ENCODE measurements at regions not wholly inside any gene's neighbourhood (a gene's known extent, or its start where the extent isn't known, plus 50 kb on each side); places are given as distances from the start of the nearest gene placed in this dataset.
"Not testable (repeated sequence)": the region's sequence is repeated elsewhere in the genome, so short reads cannot be mapped to it uniquely, and the experiment has no call there.

GRCh38 chr13:63279136-63279535, 1863.5 kb upstream of the PCDH20 start:
- H3K4me3 ChIP-seq (ENCODE audit: low read depth, low read length), result no peak overlapping the region
- no peak for DNase-seq (ENCODE audit: low read depth)
- no peak for TF ChIP-seq CTCF (IDR thresholded peaks at IDR 0.05; ENCODE audit: insufficient read depth, low read depth, low read length, missing control alignments)

DNA sequence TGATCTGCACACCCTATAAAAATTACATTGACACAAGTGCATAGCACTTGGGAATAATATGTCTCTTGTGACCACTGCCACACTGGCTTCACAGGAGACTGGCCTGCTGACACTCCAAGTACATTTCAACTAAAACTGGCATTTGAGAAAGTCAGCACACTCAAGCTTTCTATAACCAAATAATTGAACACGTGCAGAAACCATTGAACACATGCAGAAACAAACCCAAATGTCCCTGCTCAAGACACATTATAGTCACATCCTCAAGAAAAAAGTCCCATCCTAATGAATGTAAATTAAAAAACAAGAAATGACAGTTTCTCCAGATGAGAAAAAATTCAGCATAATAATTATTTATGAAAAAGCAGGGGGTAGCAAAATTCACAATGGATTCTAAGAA, 1859.1 kb upstream of the PCDH20 start:
- no peak overlapping the region for H3K4me3 ChIP-seq (ENCODE audit: low read depth, low read length)
- no peak for TF ChIP-seq CTCF (IDR thresholded peaks at IDR 0.05; ENCODE audit: insufficient read depth, low read depth, low read length, missing control alignments)
- no peak for DNase-seq (ENCODE audit: low read depth)

GRCh38 chr13:63249411-63250187, 1834.0 kb upstream of the PCDH20 start:
- TF ChIP-seq CTCF (IDR thresholded peaks at IDR 0.05; ENCODE audit: insufficient read depth, low read depth, low read length, missing control alignments), result no peak
- no peak overlapping the region for H3K4me3 ChIP-seq (ENCODE audit: low read depth, low read length)
- DNase-seq (ENCODE audit: low read depth), result no peak

GRCh38 chr13:63236667-63237396, 1821.2 kb upstream of the PCDH20 start:
- H3K4me3 ChIP-seq (ENCODE audit: low read depth, low read length); DNase-seq (ENCODE audit: low read depth): not testable (repeated sequence)

GRCh38 chr13:63218596-63218995, 1802.9 kb upstream of the PCDH20 start:
- H3K4me3 ChIP-seq (ENCODE audit: low read depth, low read length); DNase-seq (ENCODE audit: low read depth): not testable (repeated sequence)

DNA sequence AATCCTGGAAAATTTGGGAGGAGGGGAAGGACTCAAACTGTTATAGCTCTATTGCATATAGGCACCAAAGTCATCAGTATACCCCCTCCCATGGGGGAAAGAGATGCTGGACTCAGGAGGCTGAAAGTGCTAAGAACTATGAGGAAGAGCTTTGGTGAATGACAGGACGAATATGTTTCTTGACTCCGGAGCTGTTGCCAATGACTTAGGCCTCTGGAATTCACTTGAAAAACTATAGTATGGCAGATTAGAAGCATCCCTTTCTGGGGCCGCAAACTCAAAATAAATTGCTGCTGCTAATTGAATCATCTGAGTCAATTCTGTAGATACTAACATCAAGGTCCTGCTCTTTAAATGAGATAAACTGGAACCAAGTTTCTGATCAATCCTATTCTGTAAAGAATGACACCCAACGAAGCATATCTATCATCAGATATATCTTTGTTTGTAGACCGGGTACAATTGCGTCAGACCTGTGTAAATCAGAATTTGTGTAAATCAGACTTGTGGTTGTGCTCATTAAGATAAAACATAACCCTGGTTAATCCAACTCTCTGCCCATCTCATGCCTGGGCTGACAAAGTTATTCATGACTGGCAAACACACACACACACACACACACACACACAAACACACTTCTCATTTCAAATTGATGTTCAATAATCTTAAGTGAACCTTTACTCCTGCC, 1793.8 kb upstream of the PCDH20 start:
- no peak overlapping the region for H3K4me3 ChIP-seq (ENCODE audit: low read depth, low read length)
- TF ChIP-seq CTCF (IDR thresholded peaks at IDR 0.05; ENCODE audit: insufficient read depth, low read depth, low read length, missing control alignments), result no peak
- DNase-seq (ENCODE audit: low read depth), result no peak

- no peak for DNase-seq (ENCODE audit: low read depth)
- no peak for TF ChIP-seq CTCF (IDR thresholded peaks at IDR 0.05; ENCODE audit: insufficient read depth, low read depth, low read length, missing control alignments)
- H3K4me3 ChIP-seq (ENCODE audit: low read depth, low read length), result no peak overlapping the region
Observed at GRCh38 chr13:63208826-63209225, 1793.2 kb upstream of the PCDH20 start.
